ENCODE measurements at regions not wholly inside any gene's neighbourhood (a gene's known extent, or its start where the extent isn't known, plus 50 kb on each side); places are given as distances from the start of the nearest gene placed in this dataset.

DNA sequence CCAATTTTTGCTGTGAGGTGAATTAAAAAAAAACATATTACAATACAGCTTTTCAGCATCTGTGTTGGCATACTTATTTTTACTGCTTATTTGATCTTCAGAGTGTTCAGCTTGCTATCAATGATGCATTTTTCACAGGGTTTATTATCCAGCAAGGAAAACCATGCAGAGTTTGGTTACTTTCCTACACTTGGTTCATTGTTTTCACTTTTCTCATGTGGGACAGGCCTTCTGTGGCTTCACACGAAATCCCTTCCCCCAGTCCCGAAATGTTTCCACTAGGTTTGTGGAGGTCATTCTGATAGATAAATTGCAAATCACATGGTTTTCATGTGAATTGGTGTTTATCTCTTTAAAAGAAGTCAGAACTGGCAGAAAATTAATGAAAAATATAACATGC, 205.8 kb downstream of the SPCS3 start:
- no peak for TF ChIP-seq CTCF (IDR thresholded peaks at IDR 0.05)

- TF ChIP-seq CTCF (IDR thresholded peaks at IDR 0.05) = no peak
Observed at GRCh38 chr4:176526704-176527103, 206.9 kb downstream of the SPCS3 start.

DNA sequence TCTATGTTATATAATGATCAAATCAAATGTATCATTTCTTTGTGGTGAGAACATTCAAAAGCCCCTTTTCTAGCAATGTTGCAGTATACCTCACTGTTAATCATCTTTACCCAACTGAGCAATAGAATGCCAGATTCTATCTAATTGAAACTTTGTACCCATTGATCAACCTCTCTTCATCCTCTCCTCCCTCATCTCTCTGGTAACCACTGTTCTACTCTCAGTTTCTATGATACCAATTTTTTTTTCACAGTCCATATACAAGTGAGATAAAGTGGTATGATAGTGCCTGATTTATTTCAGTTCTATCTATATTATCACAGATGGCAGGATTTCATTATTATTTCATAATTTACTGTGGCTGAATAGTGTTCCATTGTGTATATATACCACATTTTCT, 209.8 kb downstream of the SPCS3 start:
- TF ChIP-seq CTCF (IDR thresholded peaks at IDR 0.05) = no peak

DNA sequence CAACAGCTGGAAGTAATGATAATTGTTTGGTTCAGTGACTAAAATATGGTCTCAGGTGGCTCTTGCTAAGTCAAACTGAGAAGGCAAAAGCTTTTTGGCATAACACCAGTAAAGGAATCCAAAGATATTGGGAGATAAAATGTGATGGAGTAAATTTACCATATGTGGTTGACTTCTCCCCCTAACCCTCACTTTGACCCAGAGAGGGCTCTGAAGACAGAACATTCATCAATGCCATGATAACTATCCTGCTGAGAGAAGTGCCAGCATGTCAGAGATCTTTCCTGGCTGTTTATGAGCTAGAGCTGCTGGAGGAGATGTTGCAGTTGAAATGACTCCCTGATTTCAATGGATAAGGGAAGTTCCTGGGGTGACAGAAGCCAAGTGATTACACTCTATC, 213.4 kb downstream of the SPCS3 start:
- TF ChIP-seq CTCF (IDR thresholded peaks at IDR 0.05) = no peak

DNA sequence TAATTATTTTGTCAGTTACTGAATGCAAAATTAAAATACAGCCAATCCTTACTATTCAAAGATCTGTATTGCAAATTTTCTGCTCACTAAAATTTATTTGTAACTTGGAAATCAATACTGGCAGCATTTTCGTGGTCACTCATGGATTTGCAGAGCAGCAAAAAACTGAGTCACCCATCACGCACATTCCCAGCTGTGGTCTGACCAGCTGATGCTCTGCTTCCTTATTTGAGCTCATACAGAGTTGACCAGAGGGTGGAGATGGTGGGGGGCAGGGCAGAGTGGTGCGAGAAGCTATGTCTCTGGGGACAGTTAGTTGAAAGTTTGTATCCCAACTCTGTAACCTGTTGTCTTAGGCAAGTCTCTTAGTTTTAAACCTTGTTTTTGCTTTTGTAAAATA, 214.8 kb downstream of the SPCS3 start:
- TF ChIP-seq CTCF (IDR thresholded peaks at IDR 0.05) = no peak

DNA sequence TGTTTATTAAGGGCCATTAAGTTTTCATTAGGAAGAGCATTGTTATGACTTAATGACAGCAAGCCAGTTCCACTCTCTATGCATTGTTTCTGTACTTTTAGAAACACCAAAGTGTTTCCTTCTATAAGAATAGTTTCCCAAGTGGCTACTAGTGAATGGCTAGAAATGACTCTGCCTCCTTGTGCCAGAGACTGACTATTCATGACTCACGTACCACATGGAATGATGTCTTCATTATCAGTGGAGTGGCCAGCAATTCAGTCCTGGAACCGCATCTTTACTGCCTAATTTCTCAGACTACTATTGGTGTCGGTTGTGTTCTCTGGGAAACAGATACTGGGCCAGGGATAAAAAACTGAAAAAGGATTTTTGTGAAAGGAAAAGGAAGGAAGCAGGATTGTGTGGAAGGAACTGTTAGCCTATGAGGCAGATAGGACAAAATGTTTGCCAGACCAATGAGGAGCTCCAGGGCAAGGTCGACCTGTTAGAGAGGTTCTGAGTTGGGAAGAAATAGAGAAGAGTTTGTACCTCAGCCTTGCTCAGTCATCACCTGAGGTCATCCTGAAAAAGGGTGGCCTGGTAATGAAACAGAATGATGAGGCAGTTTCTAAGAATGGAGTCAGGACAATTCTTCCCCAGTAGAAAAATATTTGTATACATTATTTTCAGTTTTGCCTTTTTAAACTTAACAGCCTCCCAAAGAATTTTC, 218.6 kb downstream of the SPCS3 start:
- TF ChIP-seq CTCF (IDR thresholded peaks at IDR 0.05) = no peak

GRCh38 chr4:176539091-176539784, 219.5 kb downstream of the SPCS3 start:
- no peak for TF ChIP-seq CTCF (IDR thresholded peaks at IDR 0.05)
